ENCODE measurements at regions not wholly inside any gene's neighbourhood (a gene's known extent, or its start where the extent isn't known, plus 50 kb on each side); places are given as distances from the start of the nearest gene placed in this dataset.

- Mint-ChIP-seq H3K27me3 (ENCODE audit: insufficient read depth, low read depth) (no peaks in the 10 kb centered on the region), H3K27ac (no peak overlapping the region), H3K36me3 (no peaks in the 10 kb centered on the region), H3K9me3 (no peaks in the 10 kb centered on the region), H3K4me1 (no peaks in the 10 kb centered on the region), H3K4me3 (no peak overlapping the region)
- no peaks in the 10 kb centered on the region for H3K27me3 ChIP-seq
- no peak for DNase-seq (ENCODE audit: low spot score)
- H3K9me3 ChIP-seq (ENCODE audit: low read depth): no peaks in the 10 kb centered on the region
- H3K4me3 ChIP-seq: no peak overlapping the region
- H3K4me1 ChIP-seq: no peaks in the 10 kb centered on the region
- H3K27ac ChIP-seq: no peak overlapping the region
- H3F3A ChIP-seq (ENCODE audit: low read depth): no peaks in the 10 kb centered on the region
- H3K36me3 ChIP-seq: no peaks in the 10 kb centered on the region
- no peak overlapping the region for H2AFZ ChIP-seq (replicated peaks)
- no peaks in the 10 kb centered on the region for H3K79me2 ChIP-seq (ENCODE audit: low read depth)
- no peaks in the 10 kb centered on the region for H4K20me1 ChIP-seq (ENCODE audit: low read depth)
- H3K4me2 ChIP-seq: no peak overlapping the region
- TF ChIP-seq EZH2phosphoT487 (IDR thresholded peaks at IDR 0.05): no peak
- no peak for TF ChIP-seq CTCF (IDR thresholded peaks at IDR 0.05)
- no peak for TF ChIP-seq EZH2 (IDR thresholded peaks at IDR 0.05)
- H3K9ac ChIP-seq: no peak overlapping the region
These were observed 471.5 kb downstream of the CD109 start for GRCh38 chr6:74167511-74167910.

- no peaks in the 10 kb centered on the region for H3K4me1 Mint-ChIP-seq
- no peak overlapping the region for H3K4me3 Mint-ChIP-seq
- Histone ChIP-seq H3K4me2 (no peak overlapping the region), H3K27me3 (no peaks in the 10 kb centered on the region), H3F3A (ENCODE audit: low read depth) (no peaks in the 10 kb centered on the region), H4K20me1 (ENCODE audit: low read depth) (no peaks in the 10 kb centered on the region), H3K9ac (no peak overlapping the region), H3K4me1 (no peaks in the 10 kb centered on the region), H3K36me3 (no peaks in the 10 kb centered on the region), H3K4me3 (no peak overlapping the region), H3K9me3 (ENCODE audit: low read depth) (no peaks in the 10 kb centered on the region), H2AFZ (replicated peaks) (no peak overlapping the region), H3K27ac (no peak overlapping the region), H3K79me2 (ENCODE audit: low read depth) (no peaks in the 10 kb centered on the region)
- no peaks in the 10 kb centered on the region for H3K27me3 Mint-ChIP-seq (ENCODE audit: insufficient read depth, low read depth)
- H3K27ac Mint-ChIP-seq: no peak overlapping the region
- TF ChIP-seq CTCF (IDR thresholded peaks at IDR 0.05) (no peak), EZH2phosphoT487 (IDR thresholded peaks at IDR 0.05) (no peak), EZH2 (IDR thresholded peaks at IDR 0.05) (no peak)
- no peaks in the 10 kb centered on the region for H3K9me3 Mint-ChIP-seq
- no peaks in the 10 kb centered on the region for H3K36me3 Mint-ChIP-seq
- no peak for DNase-seq (ENCODE audit: low spot score)
These were observed 470.8 kb downstream of the CD109 start for GRCh38 chr6:74166849-74167248.

- Histone ChIP-seq H3K27ac (no peak overlapping the region), H3K4me2 (no peak overlapping the region), H3K9me3 (ENCODE audit: low read depth) (no peaks in the 10 kb centered on the region), H3K9ac (no peak overlapping the region), H3K4me3 (no peak overlapping the region), H3K36me3 (no peaks in the 10 kb centered on the region), H3K27me3 (no peaks in the 10 kb centered on the region), H3F3A (ENCODE audit: low read depth) (no peaks in the 10 kb centered on the region), H4K20me1 (ENCODE audit: low read depth) (no peaks in the 10 kb centered on the region), H2AFZ (replicated peaks) (no peak overlapping the region), H3K79me2 (ENCODE audit: low read depth) (no peaks in the 10 kb centered on the region), H3K4me1 (no peaks in the 10 kb centered on the region)
- TF ChIP-seq EZH2 (IDR thresholded peaks at IDR 0.05): no peak
- TF ChIP-seq CTCF (IDR thresholded peaks at IDR 0.05): no peak
- no peak for TF ChIP-seq EZH2phosphoT487 (IDR thresholded peaks at IDR 0.05)
- Mint-ChIP-seq H3K4me3 (no peak overlapping the region), H3K27ac (no peak overlapping the region), H3K27me3 (ENCODE audit: insufficient read depth, low read depth) (no peaks in the 10 kb centered on the region), H3K4me1 (no peaks in the 10 kb centered on the region), H3K9me3 (no peaks in the 10 kb centered on the region), H3K36me3 (no peaks in the 10 kb centered on the region)
- DNase-seq (ENCODE audit: low spot score): no peak
These were observed 465.4 kb downstream of the CD109 start for GRCh38 chr6:74161380-74161779.
